GM10266 (cell line): ENCODE measurements at regions not wholly inside any gene's neighbourhood (a gene's known extent, or its start where the extent isn't known, plus 50 kb on each side); places are given as distances from the start of the nearest gene placed in this dataset.

Experiments used
- DNase-seq: peaks from one replicate; pipeline ENCODE4 v3.0.0; 2012; ENCODE audit errors: extremely low spot score
- CTCF ChIP-seq: IDR thresholded peaks from 2 replicates; pipeline ENCODE4 v1.5.1; 2012; ENCODE audit warnings: mild to moderate bottlenecking, low read depth; ENCODE audit not compliant: control insufficient read depth, insufficient read depth; ENCODE audit errors: missing control alignments

DNA sequence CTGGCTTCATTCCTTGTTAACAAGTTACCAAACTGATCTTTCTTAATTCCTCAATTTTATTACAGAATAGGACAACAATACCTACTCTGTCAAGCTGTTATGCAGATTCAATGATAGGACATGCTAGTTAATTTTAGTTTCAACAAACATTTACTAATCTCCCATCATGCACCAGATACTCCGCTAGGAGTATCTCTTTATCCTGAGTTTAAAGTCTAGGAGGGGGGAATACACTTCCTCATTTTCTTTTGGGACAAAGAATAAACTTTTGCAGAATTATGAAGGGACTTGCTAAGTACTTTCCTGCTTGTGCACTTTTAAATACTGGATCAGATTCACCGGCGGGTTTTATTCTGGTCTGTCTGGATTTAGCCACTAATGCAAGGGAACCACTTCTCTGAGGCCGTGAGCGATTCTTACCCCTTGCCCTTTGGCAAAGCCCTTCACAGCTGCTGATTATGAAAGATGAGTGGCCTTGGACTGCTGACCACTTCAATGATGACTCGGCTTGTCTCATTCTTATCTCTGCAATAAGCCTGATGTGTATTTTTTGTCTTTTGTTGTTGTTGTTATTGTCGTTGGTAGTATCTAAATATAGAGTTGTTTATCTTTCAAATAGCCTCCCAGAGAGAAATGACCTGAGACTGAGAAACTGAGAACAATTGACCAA lies 73.9 kb downstream of the RMI1 start:
- no peak for DNase-seq
- TF ChIP-seq CTCF, result no peak

GRCh38 chr9:84057662-84058061 lies 77.1 kb downstream of the RMI1 start:
- no peak for TF ChIP-seq CTCF

GRCh38 chr9:84059936-84060335 lies 79.3 kb downstream of the RMI1 start:
- no peak for TF ChIP-seq CTCF
- no peak for DNase-seq

More at GRCh38 chr9:84057662-84058061, 77.1 kb downstream of the RMI1 start:
- no peak for DNase-seq

- no peak for DNase-seq
- TF ChIP-seq CTCF, result no peak
Measured at GRCh38 chr9:84061613-84062193, 81.1 kb downstream of the RMI1 start.

- no peak for TF ChIP-seq CTCF
- no peak for DNase-seq
Measured at GRCh38 chr9:84062538-84062937, 81.9 kb downstream of the RMI1 start.

DNA sequence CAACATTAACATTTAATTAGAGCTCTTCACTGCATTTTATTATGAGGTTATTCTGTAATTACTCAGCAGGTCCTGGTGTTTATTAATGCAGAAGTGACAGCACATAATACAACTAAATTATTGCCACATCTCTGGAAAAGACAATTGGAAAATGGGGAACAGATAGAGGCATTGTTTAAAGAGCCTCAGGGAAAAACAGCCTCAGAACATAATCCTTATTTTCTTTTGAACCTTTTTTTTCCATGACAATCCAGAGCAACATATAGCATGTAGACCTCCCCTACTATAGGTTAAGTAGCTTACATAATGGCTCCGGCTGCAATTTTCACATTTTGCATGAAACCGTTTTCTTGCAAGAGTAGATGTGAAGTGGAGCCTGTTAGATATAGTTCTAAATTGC lies 87.2 kb downstream of the RMI1 start:
- no peak for DNase-seq
- no peak for TF ChIP-seq CTCF

- TF ChIP-seq CTCF, result no peak
- no peak for DNase-seq
Measured at GRCh38 chr9:84068872-84069271, 88.3 kb downstream of the RMI1 start.
